Activated T-cell treated with anti-CD3 and anti-CD28 coated beads for 48 hours (primary cell): ENCODE measurements at regions not wholly inside any gene's neighbourhood (a gene's known extent, or its start where the extent isn't known, plus 50 kb on each side); places are given as distances from the start of the nearest gene placed in this dataset.
"Not testable (repeated sequence)": the region's sequence is repeated elsewhere in the genome, so short reads cannot be mapped to it uniquely, and the experiment has no call there.

Source experiments
- DNase-seq: peaks from one replicate; pipeline ENCODE4 v3.0.0-alpha.2; 2020; ENCODE audit warnings: low read depth

DNA sequence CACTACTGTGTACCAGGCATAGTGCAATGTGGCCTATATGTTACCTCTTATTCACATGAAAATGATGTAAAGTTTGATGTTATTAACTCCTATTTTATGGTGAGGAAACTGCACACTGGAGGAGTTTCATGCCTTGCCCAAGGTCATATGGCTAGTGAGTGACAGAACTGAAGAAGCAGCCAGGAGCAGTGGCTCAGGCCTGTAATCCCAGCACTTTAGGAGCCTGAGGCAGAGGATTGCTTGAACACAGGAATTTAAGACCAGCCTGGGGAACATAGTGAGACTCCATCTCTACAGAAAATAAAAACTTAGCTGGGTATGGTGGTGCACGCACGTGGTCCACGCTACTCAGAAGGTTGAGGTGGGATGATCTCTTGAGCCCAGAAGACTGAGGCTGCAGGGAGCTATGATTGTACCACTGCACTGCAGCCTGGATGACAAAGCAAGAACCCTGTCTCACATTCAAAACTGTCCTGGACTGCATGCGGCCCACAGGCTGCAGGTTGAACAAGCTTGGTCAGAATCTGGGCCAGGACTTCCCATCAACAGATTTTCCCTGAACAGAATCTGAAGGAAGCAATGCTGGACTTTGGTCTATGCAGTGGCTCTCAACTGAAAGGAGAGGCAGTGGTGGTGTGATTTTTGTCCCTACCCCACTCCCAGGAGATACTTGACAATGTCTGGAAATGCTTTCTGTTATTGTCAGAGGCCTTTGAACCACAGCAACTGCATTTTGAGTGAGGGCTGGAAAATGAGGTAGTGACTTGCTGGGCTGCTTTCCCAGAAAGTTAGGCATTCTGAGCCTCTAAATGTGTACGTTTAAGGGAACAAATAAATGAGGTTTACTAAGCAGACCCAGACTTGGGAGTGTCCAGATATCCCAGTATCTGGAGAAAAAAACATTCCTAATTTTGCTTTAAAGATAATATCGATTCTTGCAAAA lies 479.5 kb downstream of the TMEM114 start:
- DNase-seq: no peak

DNA sequence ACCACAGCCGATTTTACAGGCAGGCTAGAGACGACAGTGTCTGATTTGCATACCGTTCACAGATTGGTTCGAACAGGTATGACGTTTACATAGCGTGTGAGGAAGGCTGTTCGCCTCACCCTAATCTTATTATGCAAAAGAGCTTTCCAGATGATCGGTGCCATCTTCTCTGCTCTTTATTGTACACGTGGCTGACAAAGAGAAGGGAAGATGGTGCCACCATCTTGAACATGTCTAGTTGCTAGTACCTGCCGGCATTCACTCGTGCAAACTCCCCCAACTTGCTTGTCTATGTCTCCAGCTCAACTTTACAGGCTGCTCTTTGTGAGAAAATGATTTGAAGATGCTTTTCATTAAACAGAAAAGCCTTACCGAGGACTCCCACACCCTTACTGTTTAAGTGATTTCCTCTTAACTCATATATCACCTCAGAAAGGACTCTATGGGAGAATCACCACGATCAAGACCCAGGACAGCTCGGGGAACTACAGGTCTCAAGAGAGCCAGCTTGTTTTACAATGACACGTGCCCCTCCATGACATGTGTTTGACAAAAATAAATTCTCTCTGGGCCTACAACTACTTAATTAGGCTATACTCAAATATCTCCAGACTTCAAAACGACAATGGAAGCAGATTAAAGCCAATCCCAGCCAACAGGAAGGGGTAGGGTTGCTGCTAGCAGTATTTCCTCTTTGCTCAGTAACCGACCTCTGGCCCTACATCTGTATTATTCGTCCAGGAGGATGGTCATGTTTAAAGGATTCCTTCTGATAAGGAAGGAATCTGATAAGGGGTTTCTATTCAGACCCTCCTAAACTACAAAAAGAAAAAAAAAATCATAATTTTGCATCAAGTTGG lies 480.6 kb downstream of the TMEM114 start:
- DNase-seq: no peak

DNA sequence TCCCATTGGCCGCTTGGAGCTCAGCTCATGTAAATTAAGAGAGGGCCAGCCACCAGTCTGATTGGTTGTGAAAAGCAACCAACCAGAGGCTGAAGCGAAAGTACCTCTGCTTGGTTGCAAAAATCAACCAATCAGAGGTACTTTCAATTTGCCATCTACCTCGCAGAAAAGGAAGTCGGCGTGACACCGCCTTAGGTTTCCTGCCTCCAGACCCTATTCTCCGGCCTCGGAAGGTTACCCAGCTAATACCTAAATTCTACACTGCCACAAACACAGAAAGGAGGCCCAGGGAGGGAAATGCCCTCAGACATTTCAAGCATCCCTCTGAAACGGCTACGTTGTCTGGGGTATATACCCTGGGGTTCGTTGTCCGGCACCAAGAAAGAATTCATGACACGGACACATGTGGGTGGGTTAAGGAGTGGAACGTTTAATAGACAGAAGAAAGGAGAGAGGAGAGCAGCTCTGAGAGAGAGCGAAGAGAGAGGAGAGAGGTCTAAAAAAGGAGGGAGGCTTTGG lies 481.3 kb downstream of the TMEM114 start:
- DNase-seq: no peak

DNA sequence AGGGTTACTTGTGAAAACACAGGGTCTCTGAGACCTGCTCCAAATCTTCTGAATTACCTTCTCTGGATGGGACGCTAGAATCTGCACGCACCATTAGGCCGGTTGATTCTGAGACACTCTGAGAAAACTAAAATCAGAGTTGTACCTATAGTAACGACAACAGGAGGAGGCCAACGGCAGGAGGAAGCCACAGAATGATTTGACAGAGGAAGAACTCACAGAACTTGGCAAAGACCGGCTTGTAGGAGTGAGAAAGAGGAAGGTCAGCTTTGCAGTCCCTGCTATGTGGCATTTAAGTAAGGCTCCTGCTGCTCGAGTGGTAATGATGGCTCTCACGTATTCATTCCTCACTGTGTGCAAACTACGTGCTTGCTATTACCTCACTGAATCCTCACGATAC lies 483.0 kb downstream of the TMEM114 start:
- no peak for DNase-seq

DNA sequence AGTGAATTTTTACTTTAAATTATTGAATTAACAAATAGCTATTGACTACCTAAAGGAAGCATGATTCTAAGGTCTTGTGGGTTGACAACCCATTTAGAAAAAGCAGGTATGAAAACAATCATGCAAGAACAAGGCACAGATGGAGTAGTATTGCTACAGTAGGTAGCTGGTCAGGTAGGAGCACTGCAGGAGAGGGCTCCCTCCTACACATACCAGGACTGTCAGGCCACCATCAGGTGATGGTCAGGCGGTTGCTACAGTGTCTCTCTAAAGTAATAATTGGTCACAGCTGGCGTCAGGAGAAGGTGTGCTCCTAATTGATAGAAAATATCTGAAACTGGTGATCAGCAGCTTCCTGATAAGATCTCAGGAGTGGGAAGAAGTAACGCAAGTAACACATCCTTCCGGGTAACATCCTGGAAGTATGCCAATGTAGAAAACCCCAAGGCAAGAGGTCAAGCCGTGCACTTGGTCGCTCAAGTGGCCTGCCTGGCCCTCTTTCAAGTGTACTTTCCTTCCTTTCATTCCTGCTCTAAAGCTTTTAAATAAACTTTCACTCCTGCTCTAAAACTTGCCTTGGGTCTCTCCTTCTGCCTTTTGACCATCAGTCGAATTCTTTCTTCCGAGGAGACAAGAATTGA lies 486.5 kb downstream of the TMEM114 start:
- no peak for DNase-seq

DNA sequence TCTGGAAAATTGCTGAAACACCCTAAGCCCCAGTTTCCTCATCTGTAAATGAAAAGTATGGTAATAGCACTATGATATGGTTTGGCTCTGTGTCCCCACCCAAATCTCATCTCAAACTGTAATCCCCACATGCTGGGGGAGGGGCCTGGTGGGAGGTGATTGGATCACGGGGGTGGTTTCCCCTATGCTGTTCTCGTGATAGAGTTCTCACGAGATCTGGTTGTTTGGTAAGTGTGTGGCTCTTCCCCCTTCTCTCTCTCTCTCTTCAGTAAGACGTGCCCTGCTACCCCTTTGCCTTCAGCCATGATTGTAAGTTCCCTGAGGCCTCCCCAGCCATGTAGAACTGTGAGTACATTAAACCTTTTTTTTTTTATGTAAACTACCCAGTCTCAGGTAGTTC lies 490.7 kb downstream of the TMEM114 start:
- DNase-seq: no peak

DNA sequence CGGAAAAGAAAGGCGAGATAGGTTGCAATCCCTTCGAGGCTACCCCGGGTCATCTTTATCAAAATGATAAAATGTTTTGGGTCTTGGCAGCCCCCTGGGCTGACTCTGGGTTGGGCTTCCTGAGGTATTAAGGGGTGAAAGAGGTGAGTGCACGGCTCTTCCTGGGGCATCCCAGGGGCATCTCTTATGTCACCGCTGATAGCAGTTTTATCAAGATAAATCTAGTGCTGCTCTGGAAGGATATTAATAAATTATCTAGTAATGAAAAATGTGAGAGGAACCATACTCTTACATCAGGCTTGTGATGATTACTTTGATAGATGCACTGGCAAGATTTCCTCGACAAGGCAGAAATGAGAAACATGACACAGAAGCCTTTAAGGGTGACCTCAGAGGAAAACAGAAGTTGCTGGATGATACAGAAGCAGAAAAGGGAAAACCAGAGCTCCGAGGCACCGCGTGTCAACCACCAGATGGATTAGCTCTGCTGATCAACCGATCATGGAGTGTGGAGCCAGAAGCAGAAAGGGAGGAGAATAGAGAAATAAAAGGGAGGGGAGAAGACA lies 491.3 kb downstream of the TMEM114 start:
- DNase-seq: no peak

DNA sequence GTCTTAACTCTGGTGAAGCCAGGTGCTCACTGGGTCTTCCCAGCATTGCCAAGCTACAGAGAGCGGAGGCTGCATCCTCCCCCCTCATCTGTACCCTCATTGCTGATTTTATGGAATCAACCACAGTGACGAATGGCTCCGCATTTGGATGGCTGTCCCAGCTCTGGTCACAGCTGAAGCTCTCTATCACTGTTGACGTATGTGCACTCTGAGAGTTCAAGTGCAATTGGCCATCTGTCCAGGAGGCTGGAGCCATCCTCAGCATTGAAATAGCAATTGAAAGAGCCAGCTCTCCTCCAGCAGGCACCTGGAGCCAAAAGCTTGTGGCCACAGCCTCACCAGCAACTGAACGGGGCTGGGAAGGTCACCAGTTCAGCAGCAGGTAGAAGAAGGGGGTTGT lies 494.1 kb downstream of the TMEM114 start:
- DNase-seq: no peak

DNA sequence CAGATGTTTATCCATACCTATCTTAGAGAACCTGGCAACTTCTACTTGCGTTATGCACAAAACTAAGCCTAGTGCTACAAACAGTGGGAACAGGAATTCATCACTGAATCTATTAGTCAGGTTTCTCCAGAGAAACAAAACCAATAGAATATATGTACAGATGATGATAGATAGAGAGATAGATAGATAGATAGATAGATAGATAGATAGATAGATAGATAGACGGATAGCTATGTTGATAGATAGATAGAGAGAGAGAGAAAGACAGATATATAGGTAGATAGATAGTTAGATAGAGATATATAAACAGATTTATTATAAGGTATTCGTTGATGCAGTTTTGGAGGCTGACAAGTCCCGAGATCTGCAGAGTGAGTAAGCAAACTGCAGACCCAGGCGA lies 495.6 kb downstream of the TMEM114 start:
- no peak for DNase-seq

DNA sequence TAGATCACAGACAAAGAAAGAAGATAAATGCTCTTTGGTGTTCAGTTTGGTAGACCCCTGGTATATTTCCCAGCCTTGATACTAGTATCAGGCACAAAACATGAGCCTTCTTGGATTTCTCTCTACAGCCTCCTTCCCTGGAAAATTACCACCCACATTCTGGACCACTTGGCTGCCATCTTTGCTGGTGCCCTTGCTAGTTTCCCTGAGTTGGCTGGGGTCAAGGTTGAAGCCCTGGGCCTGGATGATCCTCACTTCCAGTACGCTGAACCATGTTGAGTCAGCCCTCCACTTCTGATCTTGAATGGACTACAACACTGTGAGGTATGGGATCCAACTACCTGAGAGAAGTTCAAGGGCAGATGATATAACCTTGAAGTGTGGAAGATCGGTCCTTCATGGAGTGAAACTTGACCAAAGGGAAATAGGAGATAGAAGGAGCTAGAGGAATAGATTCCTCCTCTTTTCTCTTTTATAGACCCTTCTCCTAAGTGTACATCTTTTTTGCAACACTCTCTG lies 501.4 kb downstream of the TMEM114 start:
- DNase-seq: no peak

DNA sequence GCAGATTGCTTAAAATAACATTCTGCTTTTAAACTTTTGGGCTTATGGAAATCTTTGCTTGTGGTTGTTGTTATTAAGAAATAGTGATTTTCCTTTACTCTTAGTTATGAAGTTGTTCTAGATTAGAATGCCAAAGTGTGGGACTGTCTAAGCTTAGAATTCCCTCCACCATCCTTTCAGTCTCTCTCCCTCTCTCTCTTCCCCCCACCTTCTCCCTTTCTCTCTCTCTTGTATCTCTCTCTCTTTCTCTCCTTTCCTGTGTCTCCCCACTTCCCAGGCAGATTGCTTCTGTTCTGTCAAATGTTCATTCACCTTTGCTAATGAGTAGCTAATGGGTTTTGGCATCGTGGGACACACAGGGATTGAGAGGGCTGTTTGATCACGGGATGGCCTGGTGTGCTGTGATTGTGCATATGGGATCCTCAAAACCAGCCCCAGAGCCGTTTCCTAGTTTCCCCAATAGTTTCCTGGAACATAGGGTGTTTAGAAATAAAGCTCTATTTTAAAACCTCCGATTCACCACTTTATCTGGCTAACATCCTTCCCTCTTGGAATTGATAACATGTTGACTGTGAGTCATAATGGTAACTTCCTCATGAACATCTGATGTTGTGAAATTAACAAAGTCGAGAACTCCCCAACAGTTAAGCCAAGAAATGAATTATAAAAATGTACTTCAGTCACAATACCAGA lies 502.6 kb downstream of the TMEM114 start:
- DNase-seq: no peak

DNA sequence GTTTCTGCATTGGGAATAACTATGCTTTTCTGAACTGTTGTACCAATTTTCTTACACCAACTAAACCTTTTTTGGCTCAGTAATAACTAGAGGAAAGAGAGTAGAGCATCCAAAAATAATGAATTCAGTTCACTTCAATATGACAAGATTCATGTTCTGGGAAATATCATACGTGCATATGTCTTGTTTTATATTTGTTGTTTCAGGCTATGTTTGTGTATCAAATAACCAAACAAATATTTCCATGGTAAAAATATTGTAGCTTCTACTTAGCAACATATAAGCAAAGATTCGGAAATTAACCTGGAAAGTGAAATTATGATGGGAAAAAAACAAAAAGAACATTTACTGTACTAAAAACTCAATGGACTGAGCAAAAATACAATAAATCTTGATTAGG lies 503.2 kb downstream of the TMEM114 start:
- no peak for DNase-seq

DNA sequence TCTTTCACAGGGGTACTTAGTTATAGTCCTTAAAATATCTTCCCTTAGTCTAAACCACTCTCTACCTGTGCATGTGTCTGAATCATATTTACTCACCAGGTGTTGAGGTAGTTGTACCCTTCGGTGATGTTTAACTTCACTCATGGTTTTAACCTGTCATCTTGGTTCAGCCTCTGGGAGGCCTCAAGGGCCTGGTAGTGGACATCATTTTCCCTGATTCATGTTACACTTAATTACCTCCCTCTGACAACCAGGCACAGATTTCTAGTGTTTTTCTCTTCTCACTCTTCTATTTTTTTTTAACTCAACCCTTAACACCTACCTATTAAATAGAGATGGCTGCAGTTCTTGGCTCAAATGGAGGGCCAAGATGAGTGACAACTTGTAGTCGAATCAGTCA lies 505.4 kb downstream of the TMEM114 start:
- no peak for DNase-seq

DNA sequence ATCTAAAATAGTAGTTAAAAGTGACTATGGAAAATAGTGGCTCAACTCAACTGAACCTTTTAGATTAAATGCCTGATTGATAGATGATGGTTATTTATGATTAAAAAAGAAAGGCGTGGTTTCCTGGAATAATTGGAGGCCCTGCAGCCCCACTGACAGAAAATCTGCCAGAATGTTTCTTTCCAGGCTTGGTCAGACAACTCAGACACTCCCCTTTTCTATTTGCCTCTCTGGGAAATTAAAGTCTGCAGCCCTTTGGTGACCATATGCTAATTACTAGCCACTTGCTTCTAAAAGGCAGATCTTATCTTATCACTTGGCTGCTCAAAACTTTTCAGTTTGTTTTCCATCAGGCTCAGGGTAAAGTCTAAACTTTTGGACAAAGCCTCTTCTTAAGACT lies 506.0 kb downstream of the TMEM114 start:
- no peak for DNase-seq

DNA sequence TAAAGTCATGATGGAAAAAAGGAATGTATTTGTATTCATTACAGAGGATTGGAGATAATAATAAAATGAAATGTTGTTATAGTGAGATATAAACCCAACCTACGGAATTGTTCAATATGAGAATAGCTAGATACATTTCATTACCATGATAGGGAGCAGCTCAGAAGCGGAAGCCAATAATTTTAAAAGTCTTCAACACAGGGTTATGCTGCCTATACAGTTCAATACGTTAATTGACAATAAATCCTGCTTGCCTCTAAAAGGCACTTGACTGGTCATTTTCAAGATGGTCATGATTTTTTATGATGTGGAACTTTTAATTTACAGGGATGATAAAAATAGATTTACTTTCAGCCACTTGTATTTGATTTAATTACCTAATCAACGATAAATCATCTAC lies 506.8 kb downstream of the TMEM114 start:
- DNase-seq: no peak

DNA sequence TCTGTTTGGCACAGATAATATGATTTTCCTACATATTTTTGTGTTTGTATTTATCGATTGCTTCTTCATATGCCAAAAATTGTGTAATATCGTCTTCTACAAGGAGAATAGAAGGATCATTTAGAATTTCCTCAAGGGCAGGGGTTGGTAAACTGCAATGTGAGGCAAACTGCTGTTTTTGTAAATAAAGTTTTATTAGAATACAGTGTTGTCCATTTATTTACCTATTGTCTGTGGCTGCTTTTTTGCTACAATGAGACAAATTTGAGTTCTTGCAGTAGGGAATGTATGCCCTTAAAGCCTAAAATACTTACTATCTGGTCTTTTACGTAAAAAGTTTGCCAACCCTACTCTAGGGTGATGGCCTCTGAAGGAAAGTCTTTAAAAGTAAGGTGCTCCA lies 509.5 kb downstream of the TMEM114 start:
- DNase-seq: no peak

DNA sequence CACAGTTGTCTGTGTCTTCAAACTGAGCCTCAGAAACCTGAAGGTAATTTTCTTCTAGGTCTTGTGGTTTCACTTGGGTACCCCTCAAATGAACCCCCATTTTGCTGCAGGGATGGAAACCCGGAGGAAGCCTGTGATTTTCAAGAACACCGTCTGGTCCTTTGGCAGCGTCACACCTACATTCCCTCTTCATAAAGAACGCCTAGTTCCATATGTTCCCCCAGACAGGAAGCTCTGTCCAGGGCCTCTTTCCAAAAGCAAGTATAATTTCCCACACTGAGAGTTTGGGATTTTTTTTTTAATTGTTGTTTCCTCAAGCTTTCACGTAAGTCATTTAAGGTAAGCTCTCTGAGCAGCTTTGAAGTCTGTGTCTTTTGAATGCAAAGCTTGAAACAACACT lies 515.0 kb downstream of the TMEM114 start:
- DNase-seq: no peak

DNA sequence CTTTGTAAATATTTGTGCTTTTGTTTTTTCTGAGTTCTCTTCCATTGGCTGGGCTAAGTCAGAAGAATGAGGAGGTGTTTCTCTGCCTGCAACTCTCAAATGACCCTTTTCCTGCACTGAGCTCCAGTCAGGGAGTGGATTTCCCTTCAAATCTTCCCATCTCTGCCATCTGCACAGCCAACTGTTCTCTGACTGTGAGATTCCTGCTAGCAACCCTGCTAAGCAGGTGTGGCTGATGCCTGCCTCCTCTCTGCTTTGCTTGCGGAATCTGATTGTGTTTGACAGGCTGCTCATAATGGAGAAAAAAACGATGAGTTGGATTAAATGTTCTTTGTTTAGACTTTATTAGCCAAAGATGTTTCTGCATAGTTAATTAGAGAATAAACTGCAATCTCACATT lies 519.8 kb downstream of the TMEM114 start:
- no peak for DNase-seq

DNA sequence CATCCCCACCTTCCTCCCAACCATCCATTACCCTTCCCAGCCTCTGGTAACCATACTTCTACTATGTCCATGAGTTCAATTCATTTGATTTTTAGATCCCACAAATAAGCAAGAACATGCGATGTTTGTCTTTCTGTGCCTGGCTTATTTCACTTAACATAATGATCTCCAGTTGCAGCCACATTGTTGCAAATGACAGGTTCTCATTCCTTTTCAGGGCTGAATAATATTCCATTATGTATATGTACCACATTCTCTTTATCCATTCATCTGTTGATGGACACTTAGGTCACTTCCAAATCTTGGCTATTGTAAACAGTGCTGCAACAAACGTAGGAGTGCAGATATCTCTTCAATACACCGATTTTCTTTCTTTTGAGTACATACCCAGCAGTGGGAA lies 522.1 kb downstream of the TMEM114 start:
- DNase-seq: not testable (repeated sequence)

DNA sequence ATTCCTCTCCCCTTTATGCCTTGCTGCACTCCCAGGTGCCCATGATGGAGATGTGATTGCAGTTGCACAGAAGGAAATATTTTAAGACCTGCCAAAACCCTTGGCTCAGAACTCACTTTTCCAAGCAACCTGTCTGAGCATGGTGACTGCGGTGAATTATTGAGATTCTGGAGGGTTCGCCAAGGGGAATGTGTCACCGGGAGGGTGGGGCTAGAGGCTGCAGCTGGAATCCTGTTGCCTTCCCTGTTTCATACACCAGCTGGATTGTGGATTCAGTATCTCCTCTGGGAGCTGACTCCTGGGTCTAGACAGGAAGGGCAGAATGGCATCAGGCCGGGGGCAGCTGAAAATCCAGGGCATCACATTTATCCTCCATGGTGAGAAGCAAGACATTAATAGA lies 527.2 kb downstream of the TMEM114 start:
- no peak for DNase-seq

DNA sequence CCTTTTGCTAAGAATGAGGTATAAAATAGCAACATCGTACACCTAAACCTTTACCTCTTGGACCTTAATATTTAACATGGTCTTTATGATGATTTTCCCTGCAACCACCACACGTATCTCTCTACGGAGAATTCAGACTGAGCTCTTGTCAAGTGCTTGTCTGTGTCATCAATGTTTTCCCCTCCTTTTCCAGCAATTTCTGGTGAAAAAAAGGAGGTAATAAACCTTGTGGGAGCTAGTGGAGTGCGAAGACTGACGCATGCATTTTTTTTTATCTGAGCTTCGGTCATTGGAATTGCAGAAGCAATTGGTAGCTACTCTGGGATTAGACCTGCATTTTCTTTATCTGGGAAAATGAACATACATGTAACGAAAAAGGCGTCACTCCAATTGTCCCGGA lies 527.6 kb downstream of the TMEM114 start:
- DNase-seq: no peak
